Keratinocyte (primary cell): ENCODE measurements at regions not wholly inside any gene's neighbourhood (a gene's known extent, or its start where the extent isn't known, plus 50 kb on each side); places are given as distances from the start of the nearest gene placed in this dataset.

Experiments used
- DNase-seq: peaks from one replicate; pipeline ENCODE4 v3.0.0-alpha.2; 2011; ENCODE audit warnings: low read depth, missing footprints, low spot score
- FAIRE-seq: peaks from 2 replicates; lab custom pipeline; 2011; peaks lifted over from hg19 to GRCh38; lab: Jason Lieb, UNC
- H2AFZ ChIP-seq: 2 replicates; pipeline ENCODE4 v1.6.0; 2012; ENCODE audit warnings: low read length, control low read depth, inconsistent platforms; ENCODE audit not compliant: control insufficient read depth
- H3K27ac ChIP-seq: 2 replicates; pipeline ENCODE4 v1.5.1; 2011; ENCODE audit warnings: low read length; ENCODE audit not compliant: control insufficient read depth, insufficient read depth
- H3K27me3 ChIP-seq: 3 replicates; pipeline ENCODE4 v1.6.0; 2011; ENCODE audit warnings: low read length; ENCODE audit not compliant: control insufficient read depth, insufficient read depth; ENCODE audit errors: extremely low read depth
- H3K36me3 ChIP-seq, 2 experiments: 2 replicates in 1 of 2; 3 replicates in 1 of 2; pipeline ENCODE4 v1.5.1; 2011; ENCODE audit warnings: low read length in 2 of 2, mild to moderate bottlenecking in 1 of 2; ENCODE audit not compliant: control insufficient read depth in 2 of 2, insufficient read depth in 2 of 2; ENCODE audit errors: extremely low read depth in 1 of 2
- H3K4me1 ChIP-seq: 3 replicates; pipeline ENCODE4 v1.5.1; 2011; ENCODE audit warnings: low read length; ENCODE audit not compliant: control insufficient read depth, insufficient read depth; ENCODE audit errors: extremely low read depth
- H3K4me2 ChIP-seq: 3 replicates; pipeline ENCODE4 v1.6.0; 2011; ENCODE audit warnings: low read depth, low read length; ENCODE audit not compliant: control insufficient read depth, insufficient read depth; ENCODE audit errors: extremely low read depth
- H3K4me3 ChIP-seq, 3 experiments: fragments of 200-600 bp in 1 of 3; sonication (generic) in 1 of 3; 2 replicates in 2 of 3; 3 replicates in 1 of 3; pipeline ENCODE4 v1.5.1; 2011 to 2016; ENCODE audit warnings: low read length in 3 of 3, mild to moderate bottlenecking in 3 of 3, control low read depth in 2 of 3, inconsistent platforms in 1 of 3, low read depth in 1 of 3, mixed read lengths in 1 of 3, mixed run types in 1 of 3, moderate library complexity in 1 of 3; ENCODE audit not compliant: control insufficient read depth in 2 of 3, insufficient read depth in 2 of 3; ENCODE audit errors: extremely low read depth in 1 of 3
- H3K79me2 ChIP-seq: 2 replicates; pipeline ENCODE4 v1.6.0; 2012; ENCODE audit warnings: low read length; ENCODE audit not compliant: control insufficient read depth, insufficient read depth
- H3K9ac ChIP-seq: 3 replicates; pipeline ENCODE4 v1.6.0; 2011; ENCODE audit warnings: low read length; ENCODE audit not compliant: control insufficient read depth, insufficient read depth; ENCODE audit errors: extremely low read depth
- H3K9me1 ChIP-seq: 3 replicates; pipeline ENCODE4 v1.6.0; 2011; ENCODE audit warnings: low read length; ENCODE audit not compliant: control insufficient read depth, insufficient read depth; ENCODE audit errors: extremely low read depth
- H3K9me3 ChIP-seq: 2 replicates; pipeline ENCODE4 v1.5.1; 2012; ENCODE audit warnings: low read depth, low read length; ENCODE audit not compliant: control insufficient read depth
- H4K20me1 ChIP-seq: 3 replicates; pipeline ENCODE4 v1.6.0; 2011; ENCODE audit warnings: low read length; ENCODE audit not compliant: control insufficient read depth, insufficient read depth; ENCODE audit errors: extremely low read depth
- CTCF ChIP-seq, 3 experiments: IDR thresholded peaks in 1 of 3; conservative IDR thresholded peaks in 1 of 3; optimal IDR thresholded peaks in 1 of 3; 2 replicates in 2 of 3; 3 replicates in 1 of 3; pipeline versions ENCODE3 to v1.5.1; 2011; ENCODE audit warnings: low read length in 3 of 3, mild to moderate bottlenecking in 3 of 3, moderate library complexity in 2 of 3, control low read depth in 1 of 3, inconsistent platforms in 1 of 3; ENCODE audit not compliant: insufficient read depth in 2 of 3; ENCODE audit errors: extremely low read depth in 1 of 3
- EZH2 ChIP-seq: IDR thresholded peaks from one replicate; pipeline ENCODE4 v1.6.1; 2012; ENCODE audit warnings: inconsistent platforms, mild to moderate bottlenecking, low read length, moderate library complexity
- dilution Hi-C: fragments of 300-500 bp; cut with MboI; formaldehyde crosslinking; loops from one replicate; pipeline ENCODE4 v1.7.0; 2020; ENCODE audit warnings: low sequenced_read_pairs; ENCODE audit not compliant: extremely low pct_ligation_motif_present

DNA sequence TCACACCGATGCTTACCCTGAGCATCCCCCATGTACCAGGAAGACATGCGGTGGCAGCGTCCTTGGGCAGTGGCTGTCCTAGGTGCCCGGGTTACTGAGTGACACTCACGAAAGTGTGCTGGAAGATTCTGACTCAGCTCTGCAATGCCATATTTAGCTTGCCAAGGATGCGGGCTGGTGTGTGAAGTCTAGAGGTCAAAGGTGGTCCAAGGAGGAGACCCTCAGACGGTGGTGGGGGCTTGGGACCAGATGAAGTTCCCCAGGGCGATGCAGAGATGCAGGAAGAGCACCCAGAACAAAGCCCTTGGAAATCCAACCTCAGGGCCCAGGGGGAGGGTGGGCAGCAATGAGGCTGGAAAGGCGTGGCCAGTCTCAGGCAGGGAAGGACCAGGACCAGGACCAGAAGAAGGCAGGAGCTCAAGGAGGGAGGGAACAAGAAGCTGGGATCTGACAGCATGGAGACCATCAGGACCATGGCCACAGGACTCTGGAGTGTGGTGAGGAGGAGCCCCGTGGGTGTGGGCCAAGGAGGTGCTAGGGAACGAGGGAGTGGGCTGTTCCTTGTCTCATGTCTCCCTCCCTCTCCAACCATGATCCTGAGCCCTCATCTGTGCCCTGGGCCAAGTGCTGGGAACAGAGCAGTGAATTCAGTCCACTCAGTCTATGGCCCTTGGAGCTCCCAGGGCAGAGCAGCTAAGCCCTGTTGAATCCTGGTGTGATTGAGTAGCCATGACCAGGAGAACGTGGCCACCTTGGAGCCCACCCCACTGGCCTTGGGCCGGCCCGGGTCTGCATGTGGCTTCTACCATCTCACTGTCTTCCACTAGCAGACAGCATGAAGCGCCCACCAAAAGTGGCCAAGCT, 310.1 kb upstream of the DIO3 start:
- Histone ChIP-seq H3K79me2 (no peaks in the 10 kb centered on the region), H4K20me1 (no peaks in the 10 kb centered on the region), H3K9me3 (peaks cover 21% of the 10 kb centered on the region), H3K27me3 (no peaks in the 10 kb centered on the region), H3K36me3 (no peaks in the 10 kb centered on the region), H2AFZ (no peak overlapping the region), H3K9me1 (no peaks in the 10 kb centered on the region), H3K4me3 (no peak overlapping the region), H3K4me2 (no peak overlapping the region), H3K9ac (no peak overlapping the region), H3K27ac (no peak overlapping the region), H3K4me1 (no peaks in the 10 kb centered on the region)
- no peak for DNase-seq
- dilution Hi-C loops, result no loop called here
- no peak for TF ChIP-seq EZH2
- TF ChIP-seq CTCF (optimal IDR thresholded peaks at IDR 0.05 in 1 of 3, IDR thresholded peaks at IDR 0.05 in 1 of 3, conservative IDR thresholded peaks at IDR 0.05 in 1 of 3; ENCODE audit: extremely low read depth in 1 of 3, insufficient read depth in 2 of 3, low read length in 3 of 3), result no peak
- no peak for FAIRE-seq

- no peaks in the 10 kb centered on the region for H4K20me1 ChIP-seq
- no peaks in the 10 kb centered on the region for H3K36me3 ChIP-seq
- peaks cover 17% of the 10 kb centered on the region for H3K9me3 ChIP-seq
- no peak overlapping the region for H3K9ac ChIP-seq
- no peaks in the 10 kb centered on the region for H3K9me1 ChIP-seq
- H3K27ac ChIP-seq, result no peak overlapping the region
- H3K4me3 ChIP-seq, result no peak overlapping the region
- no peaks in the 10 kb centered on the region for H3K79me2 ChIP-seq
- no peak for FAIRE-seq
- no peak for DNase-seq
- dilution Hi-C loops, result no loop called here
- no peaks in the 10 kb centered on the region for H3K4me1 ChIP-seq
- no peak overlapping the region for H3K4me2 ChIP-seq
- no peaks in the 10 kb centered on the region for H3K27me3 ChIP-seq
- no peak overlapping the region for H2AFZ ChIP-seq
- TF ChIP-seq CTCF (optimal IDR thresholded peaks at IDR 0.05 in 1 of 3, IDR thresholded peaks at IDR 0.05 in 1 of 3, conservative IDR thresholded peaks at IDR 0.05 in 1 of 3; ENCODE audit: extremely low read depth in 1 of 3, insufficient read depth in 2 of 3, low read length in 3 of 3) (no peak), EZH2 (no peak)
Observed at GRCh38 chr14:101251812-101252442, 309.4 kb upstream of the DIO3 start.
